ENCODE measurements at regions not wholly inside any gene's neighbourhood (a gene's known extent, or its start where the extent isn't known, plus 50 kb on each side); places are given as distances from the start of the nearest gene placed in this dataset.

GRCh38 chr4:63349674-63350025, 1059.6 kb downstream of the TECRL start:
- TF ChIP-seq POLR2AphosphoS5 (IDR thresholded peaks at IDR 0.05) (no peak), CTCF (IDR thresholded peaks at IDR 0.05) (no peak)

Data from prostate gland (tissue), 2 donors.